K562 (cell line): ENCODE measurements at regions not wholly inside any gene's neighbourhood (a gene's known extent, or its start where the extent isn't known, plus 50 kb on each side); places are given as distances from the start of the nearest gene placed in this dataset.

ENCODE experiments used
- MED1 ChIP-seq: sonication (generic); formaldehyde crosslinking; IDR thresholded peaks from 2 replicates; pipeline ENCODE4 v1.8.1; 2023; ENCODE audit warnings: missing genetic modification reagents, borderline replicate concordance
- MYC ChIP-seq, 2 experiments: fragments of 250-450 bp in 1 of 2; sonication (Bioruptor Pico) in 1 of 2; IDR thresholded peaks; 2 replicates each; pipeline versions ENCODE4 v1.5.1 to v1.6.1; 2012 to 2021; ENCODE audit warnings: low read depth in 2 of 2, borderline replicate concordance in 1 of 2, improper control_type of control experiment in 1 of 2, low read length in 1 of 2, mild to moderate bottlenecking in 1 of 2, moderate library complexity in 1 of 2

GRCh38 chr3:104588442-104588841 is 778.3 kb upstream of the ALCAM start:
- TF ChIP-seq MYC (IDR thresholded peaks at IDR 0.05; ENCODE audit: low read depth, low read length) = no peak
- no peak for TF ChIP-seq MYC (CRISPR knock-in tag; IDR thresholded peaks at IDR 0.05; ENCODE audit: borderline replicate concordance, low read depth)
- TF ChIP-seq MED1 (CRISPR knock-in tag) = no peak
